Fibroblast of the aortic adventitia (primary cell): ENCODE measurements at regions not wholly inside any gene's neighbourhood (a gene's known extent, or its start where the extent isn't known, plus 50 kb on each side); places are given as distances from the start of the nearest gene placed in this dataset.

Experiments used
- DNase-seq: peaks from one replicate; pipeline ENCODE4 v3.0.0-alpha.2; 2010; ENCODE audit warnings: low read depth
- H3K4me3 ChIP-seq: 2 replicates; pipeline ENCODE4 v1.5.1; 2011; ENCODE audit warnings: low read depth, mild to moderate bottlenecking, control low read depth, low read length, moderate library complexity
- CTCF ChIP-seq: IDR thresholded peaks from 2 replicates; pipeline ENCODE4 v1.5.1; 2011; ENCODE audit warnings: mild to moderate bottlenecking, low read length, control low read depth, inconsistent platforms; ENCODE audit not compliant: insufficient read depth

GRCh38 chr1:30516485-30516858 lies 206.9 kb downstream of the MATN1 start:
- no peak overlapping the region for H3K4me3 ChIP-seq
- DNase-seq: no peak
- TF ChIP-seq CTCF: no peak

GRCh38 chr1:30515755-30516484 lies 207.5 kb downstream of the MATN1 start:
- no peak for DNase-seq
- H3K4me3 ChIP-seq: no peak overlapping the region
- TF ChIP-seq CTCF: no peak

DNA sequence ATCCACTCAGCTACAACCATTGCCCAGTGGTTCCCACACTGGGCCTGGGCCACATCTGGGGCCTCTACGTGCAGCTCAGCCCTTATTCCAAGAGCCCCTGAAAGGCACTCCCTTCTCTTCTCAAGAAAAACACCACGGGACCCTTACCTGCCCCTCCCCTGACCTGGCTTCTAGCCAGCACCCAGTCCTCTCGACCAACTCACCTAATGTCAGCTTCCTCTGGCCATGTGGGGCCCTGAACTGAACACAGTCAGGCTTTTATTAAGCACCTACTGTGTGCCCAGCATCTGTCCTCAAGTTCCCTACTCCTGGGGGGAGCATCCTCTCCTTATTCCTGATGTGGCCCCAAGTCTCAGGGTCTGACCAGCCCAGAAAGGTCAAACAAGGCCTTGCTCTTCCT lies 208.4 kb downstream of the MATN1 start:
- no peak for DNase-seq
- no peak overlapping the region for H3K4me3 ChIP-seq
- no peak for TF ChIP-seq CTCF

DNA sequence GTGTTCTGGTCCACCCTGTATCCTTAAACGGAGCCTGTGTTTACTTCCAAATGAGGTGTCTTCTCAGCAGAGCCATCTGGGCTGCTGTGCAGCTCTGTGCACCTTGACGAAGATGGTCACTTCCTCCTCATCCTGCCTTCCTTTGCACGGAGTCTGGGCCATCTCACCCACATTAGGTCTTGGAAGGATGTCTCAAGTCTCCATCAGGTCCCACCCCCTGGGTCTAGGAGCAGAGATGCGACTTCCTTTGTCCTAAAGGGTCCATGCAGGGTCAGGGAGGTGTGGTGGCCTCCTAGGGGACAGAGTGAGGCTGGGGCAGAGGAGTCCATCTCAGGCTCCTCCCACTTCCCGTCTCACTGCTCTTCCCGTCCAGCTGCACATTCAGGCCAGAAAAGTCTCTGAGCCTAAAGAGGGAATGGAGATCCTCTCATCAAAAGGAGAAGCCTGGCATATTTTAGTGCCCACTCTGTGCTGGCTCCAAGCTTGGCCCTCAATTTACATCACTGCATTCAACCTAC lies 209.2 kb downstream of the MATN1 start:
- no peak for TF ChIP-seq CTCF
- DNase-seq: no peak
- H3K4me3 ChIP-seq: no peak overlapping the region

DNA sequence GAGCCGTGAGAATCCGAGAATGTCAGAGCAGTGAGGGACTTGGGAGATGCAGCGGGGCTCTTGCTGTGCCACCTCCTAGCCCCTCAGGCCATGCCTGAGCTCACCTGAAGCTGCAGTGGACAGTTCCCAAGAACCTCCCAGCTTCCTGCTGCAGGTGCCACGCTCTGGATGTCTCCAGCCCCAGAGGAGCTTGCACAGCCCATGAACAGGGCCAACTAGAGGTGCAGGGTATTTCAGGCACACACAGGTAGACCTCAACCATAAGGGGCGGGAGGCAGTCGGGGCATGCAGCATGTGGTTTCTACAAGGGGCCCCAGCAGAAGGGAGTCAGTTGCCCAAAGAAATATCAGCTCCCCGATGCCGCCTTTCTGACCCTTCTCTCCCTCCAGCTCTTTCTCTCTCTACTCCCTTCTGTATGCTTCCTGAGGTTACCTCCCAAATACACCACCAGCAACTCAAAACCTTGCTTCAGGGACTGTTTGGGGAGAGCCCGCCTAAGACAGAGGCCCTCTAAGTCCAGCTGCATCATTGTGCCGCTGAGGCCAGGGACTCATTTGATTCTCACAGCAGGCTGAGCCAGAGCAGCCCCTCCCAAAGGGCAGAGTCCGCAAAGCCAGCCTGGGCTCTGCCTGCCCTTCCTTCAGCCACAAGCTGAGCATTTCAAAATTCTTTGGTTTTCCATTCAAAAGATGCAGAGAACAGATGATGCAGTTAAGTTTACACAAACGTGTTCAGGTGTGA lies 209.8 kb downstream of the MATN1 start:
- no peak for DNase-seq
- H3K4me3 ChIP-seq: no peak overlapping the region
- TF ChIP-seq CTCF: no peak

- no peak for DNase-seq
- no peak overlapping the region for H3K4me3 ChIP-seq
- TF ChIP-seq CTCF: no peak
These were observed 210.5 kb downstream of the MATN1 start for GRCh38 chr1:30512914-30513265.
